Testis (tissue), 2 donors: ENCODE measurements at regions not wholly inside any gene's neighbourhood (a gene's known extent, or its start where the extent isn't known, plus 50 kb on each side); places are given as distances from the start of the nearest gene placed in this dataset.

Experiments
- CTCF ChIP-seq, 3 experiments: fragments of 450-650 bp in 2 of 3; fragments of 200-600 bp in 1 of 3; sonication (generic) in 1 of 3; IDR thresholded peaks; one replicate each; pipeline ENCODE4 v1.5.1; 2016 to 2019; ENCODE audit warnings: antibody characterized with exemption in 3 of 3, mild to moderate bottlenecking in 2 of 3, moderate library complexity in 1 of 3
- POLR2A ChIP-seq: fragments of 450-650 bp; IDR thresholded peaks from one replicate; pipeline ENCODE4 v1.6.1; 2017; ENCODE audit warnings: antibody characterized with exemption, mild to moderate bottlenecking, moderate library complexity

- peak; percentile 66 to 84 (median 81) for TF ChIP-seq CTCF (IDR thresholded peaks at IDR 0.05)
- TF ChIP-seq POLR2A: no peak
Observed at GRCh38 chr2:18749912-18750526, 160.7 kb upstream of the NT5C1B start.
